ENCODE measurements at regions not wholly inside any gene's neighbourhood (a gene's known extent, or its start where the extent isn't known, plus 50 kb on each side); places are given as distances from the start of the nearest gene placed in this dataset.

- Histone ChIP-seq H2AFZ (ENCODE audit: low read length) (no peak overlapping the region), H3K4me1 (ENCODE audit: insufficient read depth, low read length) (no peaks in the 10 kb centered on the region), H3K36me3 (ENCODE audit: low read depth, low read length) (no peaks in the 10 kb centered on the region), H3K4me3 (ENCODE audit: low read length) (no peak overlapping the region), H3K9me3 (ENCODE audit: low read length) (no peaks in the 10 kb centered on the region), H4K20me1 (ENCODE audit: low read length) (no peaks in the 10 kb centered on the region), H3F3A (ENCODE audit: low read length, unreplicated experiment) (no peaks in the 10 kb centered on the region), H3K79me2 (ENCODE audit: low read length) (no peaks in the 10 kb centered on the region), H3K27me3 (ENCODE audit: low read length) (no peaks in the 10 kb centered on the region), H3K9ac (ENCODE audit: low read length) (no peak overlapping the region), H3K27ac (ENCODE audit: low read length) (no peak overlapping the region), H3K4me2 (ENCODE audit: low read length) (no peak overlapping the region), H3K9me2 (replicated peaks; ENCODE audit: low read length) (no peaks in the 10 kb centered on the region)
- intact Hi-C loops (cut with micrococcal nuclease) = no loop called here
- no peak for TF ChIP-seq EZH2 (IDR thresholded peaks at IDR 0.05; ENCODE audit: low read length, unreplicated experiment)
- TF ChIP-seq, protein P1, sequence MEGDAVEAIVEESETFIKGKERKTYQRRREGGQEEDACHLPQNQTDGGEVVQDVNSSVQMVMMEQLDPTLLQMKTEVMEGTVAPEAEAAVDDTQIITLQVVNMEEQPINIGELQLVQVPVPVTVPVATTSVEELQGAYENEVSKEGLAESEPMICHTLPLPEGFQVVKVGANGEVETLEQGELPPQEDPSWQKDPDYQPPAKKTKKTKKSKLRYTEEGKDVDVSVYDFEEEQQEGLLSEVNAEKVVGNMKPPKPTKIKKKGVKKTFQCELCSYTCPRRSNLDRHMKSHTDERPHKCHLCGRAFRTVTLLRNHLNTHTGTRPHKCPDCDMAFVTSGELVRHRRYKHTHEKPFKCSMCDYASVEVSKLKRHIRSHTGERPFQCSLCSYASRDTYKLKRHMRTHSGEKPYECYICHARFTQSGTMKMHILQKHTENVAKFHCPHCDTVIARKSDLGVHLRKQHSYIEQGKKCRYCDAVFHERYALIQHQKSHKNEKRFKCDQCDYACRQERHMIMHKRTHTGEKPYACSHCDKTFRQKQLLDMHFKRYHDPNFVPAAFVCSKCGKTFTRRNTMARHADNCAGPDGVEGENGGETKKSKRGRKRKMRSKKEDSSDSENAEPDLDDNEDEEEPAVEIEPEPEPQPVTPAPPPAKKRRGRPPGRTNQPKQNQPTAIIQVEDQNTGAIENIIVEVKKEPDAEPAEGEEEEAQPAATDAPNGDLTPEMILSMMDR (conservative IDR thresholded peaks at IDR 0.05; ENCODE audit: low read depth, low read length) = no peak
- no peak for TF ChIP-seq EZH2phosphoT487 (IDR thresholded peaks at IDR 0.05; ENCODE audit: borderline replicate concordance, low read length)
- POLR2A ChIA-PET (ENCODE audit: unreplicated experiment) = no interaction called here
- BruUV-seq (replicated peaks) = no TSS peak
- no peak for DNase-seq
- ATAC-seq = no peak
- CTCF ChIA-PET = no interaction called here
Measured at GRCh38 chr2:183383854-183384253, 259.6 kb downstream of the NUP35 start.

- Histone ChIP-seq H3K27me3 (ENCODE audit: low read length) (no peaks in the 10 kb centered on the region), H3K4me2 (ENCODE audit: low read length) (no peak overlapping the region), H3K27ac (ENCODE audit: low read length) (no peak overlapping the region), H3F3A (ENCODE audit: low read length, unreplicated experiment) (no peaks in the 10 kb centered on the region), H3K36me3 (ENCODE audit: low read depth, low read length) (no peaks in the 10 kb centered on the region), H3K9me3 (ENCODE audit: low read length) (no peaks in the 10 kb centered on the region), H3K4me3 (ENCODE audit: low read length) (no peak overlapping the region), H4K20me1 (ENCODE audit: low read length) (no peaks in the 10 kb centered on the region), H3K9ac (ENCODE audit: low read length) (no peak overlapping the region), H3K9me2 (replicated peaks; ENCODE audit: low read length) (no peaks in the 10 kb centered on the region), H3K4me1 (ENCODE audit: insufficient read depth, low read length) (no peaks in the 10 kb centered on the region), H3K79me2 (ENCODE audit: low read length) (no peaks in the 10 kb centered on the region), H2AFZ (ENCODE audit: low read length) (no peak overlapping the region)
- intact Hi-C loops (cut with micrococcal nuclease) = no loop called here
- TF ChIP-seq EZH2phosphoT487 (IDR thresholded peaks at IDR 0.05; ENCODE audit: borderline replicate concordance, low read length) (no peak), EZH2 (IDR thresholded peaks at IDR 0.05; ENCODE audit: low read length, unreplicated experiment) (no peak)
- TF ChIP-seq, protein P1 (conservative IDR thresholded peaks at IDR 0.05; ENCODE audit: low read depth, low read length) = no peak
- ChIA-PET CTCF (no interaction called here), POLR2A (ENCODE audit: unreplicated experiment) (no interaction called here)
- ATAC-seq (no peak), DNase-seq (no peak)
- BruUV-seq (replicated peaks) = no TSS peak
Measured at GRCh38 chr2:183389546-183390080, 265.4 kb downstream of the NUP35 start.

DNA sequence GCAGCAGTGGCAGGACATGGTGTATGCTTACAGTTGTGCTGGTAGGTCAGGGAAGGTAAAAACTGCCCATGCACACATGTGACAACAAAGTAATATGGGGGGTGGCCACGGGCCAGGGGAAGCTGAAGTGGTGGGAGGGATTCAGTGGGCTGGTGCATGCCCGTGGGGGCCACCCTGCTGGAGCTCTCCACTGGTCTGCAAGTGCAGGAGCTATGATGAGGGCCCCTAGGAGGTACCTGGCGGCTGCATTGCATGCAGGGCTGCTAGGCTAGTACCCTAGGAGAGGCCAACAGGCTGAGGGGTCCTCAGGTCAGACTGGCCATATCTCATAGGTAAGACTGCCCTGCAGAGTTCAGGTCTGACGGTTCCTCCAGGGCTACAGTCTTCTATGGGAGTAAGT is 265.9 kb downstream of the NUP35 start:
- CTCF ChIA-PET = no interaction called here

More for the DNA sequence above, 265.9 kb downstream of the NUP35 start:
- no peaks in the 10 kb centered on the region for H3K36me3 ChIP-seq (ENCODE audit: low read depth, low read length)
- no peaks in the 10 kb centered on the region for H3K27me3 ChIP-seq (ENCODE audit: low read length)
- no peaks in the 10 kb centered on the region for H3F3A ChIP-seq (ENCODE audit: low read length, unreplicated experiment)
- TF ChIP-seq, protein P1 (conservative IDR thresholded peaks at IDR 0.05; ENCODE audit: low read depth, low read length) = no peak
- TF ChIP-seq EZH2phosphoT487 (IDR thresholded peaks at IDR 0.05; ENCODE audit: borderline replicate concordance, low read length) = no peak
- no peak for TF ChIP-seq EZH2 (IDR thresholded peaks at IDR 0.05; ENCODE audit: low read length, unreplicated experiment)
- intact Hi-C loops (cut with micrococcal nuclease) = no loop called here
- no peak for DNase-seq
- no peaks in the 10 kb centered on the region for H3K9me2 ChIP-seq (replicated peaks; ENCODE audit: low read length)
- no TSS peak for BruUV-seq (replicated peaks)
- H3K9ac ChIP-seq (ENCODE audit: low read length) = no peak overlapping the region
- no peak overlapping the region for H3K27ac ChIP-seq (ENCODE audit: low read length)
- no peaks in the 10 kb centered on the region for H3K79me2 ChIP-seq (ENCODE audit: low read length)
- no peak overlapping the region for H2AFZ ChIP-seq (ENCODE audit: low read length)
- no peaks in the 10 kb centered on the region for H3K9me3 ChIP-seq (ENCODE audit: low read length)
- no peaks in the 10 kb centered on the region for H3K4me1 ChIP-seq (ENCODE audit: insufficient read depth, low read length)
- no peak overlapping the region for H3K4me3 ChIP-seq (ENCODE audit: low read length)
- ATAC-seq = no peak
- no peaks in the 10 kb centered on the region for H4K20me1 ChIP-seq (ENCODE audit: low read length)
- POLR2A ChIA-PET (ENCODE audit: unreplicated experiment) = no interaction called here
- no peak overlapping the region for H3K4me2 ChIP-seq (ENCODE audit: low read length)
